ENCODE measurements at regions not wholly inside any gene's neighbourhood (a gene's known extent, or its start where the extent isn't known, plus 50 kb on each side); places are given as distances from the start of the nearest gene placed in this dataset.

- TF ChIP-seq CTCF (conservative IDR thresholded peaks at IDR 0.05 in 1 of 2, IDR thresholded peaks at IDR 0.05 in 1 of 2; ENCODE audit: extremely low read depth in 1 of 2, insufficient read depth in 1 of 2, low read depth in 1 of 2, low read length in 2 of 2) (no peak), EZH2 (IDR thresholded peaks at IDR 0.05; ENCODE audit: borderline replicate concordance, low read length) (no peak)
These were observed 207.0 kb upstream of the SHH start for GRCh38 chr7:156019308-156019707.

All from mammary epithelial cell (primary cell).